Activated CD8-positive, alpha-beta T cell treated with anti-CD3 and anti-CD28 coated beads for 36 hours (primary cell): ENCODE measurements at regions not wholly inside any gene's neighbourhood (a gene's known extent, or its start where the extent isn't known, plus 50 kb on each side); places are given as distances from the start of the nearest gene placed in this dataset.

Experiments
- ATAC-seq: fragments of 200-7000 bp; cut with Tn5 transposase; one replicate; pipeline ENCODE4 v1.10.0; 2021; ENCODE audit warnings: mild to moderate bottlenecking, moderate library complexity
- CTCF ChIA-PET: fragments of 350-600 bp; sonication (Branson Sonifier 250); formaldehyde crosslinking; loops from one replicate; lab custom pipeline; 2021; ENCODE audit warnings: antibody characterized with exemption; lab: Charles Lee
- POLR2A ChIA-PET: fragments of 350-600 bp; sonication (Branson Sonifier 250); formaldehyde crosslinking; loops from one replicate; lab custom pipeline; 2021; ENCODE audit warnings: antibody characterized with exemption; lab: Charles Lee
- DNase-seq: peaks from one replicate; pipeline ENCODE4 v3.0.0-alpha.2; 2020
- H3K27ac Mint-ChIP-seq: one replicate; pipeline ENCODE4 v1.8.0; 2021; ENCODE audit warnings: mild to moderate bottlenecking, mixed read lengths
- H3K27me3 Mint-ChIP-seq: one replicate; pipeline ENCODE4 v1.8.0; 2021; ENCODE audit warnings: mixed read lengths
- H3K36me3 Mint-ChIP-seq: one replicate; pipeline ENCODE4 v1.8.0; 2021; ENCODE audit warnings: low read depth, mixed read lengths
- H3K4me1 Mint-ChIP-seq: one replicate; pipeline ENCODE4 v1.8.0; 2021; ENCODE audit warnings: low read depth, mixed read lengths
- H3K4me3 Mint-ChIP-seq: one replicate; pipeline ENCODE4 v1.8.0; 2021; ENCODE audit warnings: mild to moderate bottlenecking, moderate library complexity, mixed read lengths
- H3K9me3 Mint-ChIP-seq: one replicate; pipeline ENCODE4 v1.8.0; 2021; ENCODE audit warnings: mixed read lengths
- CTCF ChIP-seq: fragments of 200-600 bp; IDR thresholded peaks from one replicate; pipeline ENCODE4 v1.8.0; 2022; ENCODE audit warnings: antibody characterized with exemption, mild to moderate bottlenecking
- intact Hi-C: fragments of 100-400 bp; cut with micrococcal nuclease; formaldehyde crosslinking; loops from one replicate; pipeline ENCODE4 v1.10.0; 2022

- intact Hi-C loops: no loop called here
- peaks cover 2% of the 10 kb centered on the region for H3K4me1 Mint-ChIP-seq
- no peak overlapping the region for H3K4me3 Mint-ChIP-seq
- H3K9me3 Mint-ChIP-seq: no peaks in the 10 kb centered on the region
- TF ChIP-seq CTCF: no peak
- peaks cover 3% of the 10 kb centered on the region for H3K27me3 Mint-ChIP-seq
- CTCF ChIA-PET: no interaction called here
- no peak for ATAC-seq
- POLR2A ChIA-PET: no interaction called here
- H3K36me3 Mint-ChIP-seq: no peaks in the 10 kb centered on the region
- no peak for DNase-seq
- no peak overlapping the region for H3K27ac Mint-ChIP-seq
Measured at GRCh38 chr1:55331351-55331750, 116.2 kb upstream of the USP24 start.

- CTCF ChIA-PET: interaction anchor here (1.9 kb wide), 1 partner anchor 8 kb away, joined by 7 read pairs; no protein-coding TSS in a partner anchor
- POLR2A ChIA-PET: no interaction called here
- no peak overlapping the region for H3K27ac Mint-ChIP-seq
Measured at GRCh38 chr1:55329808-55330432, 114.8 kb upstream of the USP24 start.

GRCh38 chr1:55329091-55329490, 113.9 kb upstream of the USP24 start:
- Mint-ChIP-seq H3K36me3 (no peaks in the 10 kb centered on the region), H3K4me3 (no peak overlapping the region), H3K9me3 (no peaks in the 10 kb centered on the region), H3K4me1 (peaks cover under 1% of the 10 kb centered on the region), H3K27ac (no peak overlapping the region), H3K27me3 (peaks cover 3% of the 10 kb centered on the region)
- ChIA-PET CTCF (interaction anchor here (1.9 kb wide), 1 partner anchor 9 kb away, joined by 7 read pairs; no protein-coding TSS in a partner anchor), POLR2A (no interaction called here)
- intact Hi-C loops: no loop called here
- DNase-seq (no peak), ATAC-seq (no peak)
- TF ChIP-seq CTCF: no peak

More at GRCh38 chr1:55329808-55330432, 114.8 kb upstream of the USP24 start:
- TF ChIP-seq CTCF: no peak
- Mint-ChIP-seq H3K4me3 (no peak overlapping the region), H3K4me1 (peaks cover 2% of the 10 kb centered on the region), H3K27me3 (peaks cover 3% of the 10 kb centered on the region), H3K36me3 (no peaks in the 10 kb centered on the region), H3K9me3 (no peaks in the 10 kb centered on the region)
- no peak for DNase-seq
- ATAC-seq: no peak
- intact Hi-C loops: no loop called here

- no peak for TF ChIP-seq CTCF
- no peak overlapping the region for H3K27ac Mint-ChIP-seq
- intact Hi-C loops: no loop called here
- ATAC-seq: no peak
- no peak overlapping the region for H3K4me3 Mint-ChIP-seq
- no peaks in the 10 kb centered on the region for H3K9me3 Mint-ChIP-seq
- DNase-seq: no peak
- no peaks in the 10 kb centered on the region for H3K4me1 Mint-ChIP-seq
- H3K36me3 Mint-ChIP-seq: no peaks in the 10 kb centered on the region
- CTCF ChIA-PET: interaction anchor here (1.2 to 1.9 kb wide), 4 partner anchors 11 to 49 kb away, joined by 3 to 7 read pairs (median 6); no protein-coding TSS in a partner anchor
- no peaks in the 10 kb centered on the region for H3K27me3 Mint-ChIP-seq
- POLR2A ChIA-PET: no interaction called here
Measured at GRCh38 chr1:55326496-55327243, 111.5 kb upstream of the USP24 start.

- CTCF ChIA-PET: interaction anchor here (0.9 kb wide), 1 partner anchor 39 kb away, joined by 3 read pairs; no protein-coding TSS in a partner anchor
- no peak for TF ChIP-seq CTCF
- no peaks in the 10 kb centered on the region for H3K27me3 Mint-ChIP-seq
- DNase-seq (no peak), ATAC-seq (no peak)
- H3K4me1 Mint-ChIP-seq: no peaks in the 10 kb centered on the region
- H3K9me3 Mint-ChIP-seq: no peaks in the 10 kb centered on the region
- H3K4me3 Mint-ChIP-seq: no peak overlapping the region
- intact Hi-C loops: no loop called here
- no peaks in the 10 kb centered on the region for H3K36me3 Mint-ChIP-seq
- POLR2A ChIA-PET: no interaction called here
- H3K27ac Mint-ChIP-seq: no peak overlapping the region
Measured at GRCh38 chr1:55323760-55324159, 108.6 kb upstream of the USP24 start.
